Prostate gland (tissue), 2 donors: ENCODE measurements at regions not wholly inside any gene's neighbourhood (a gene's known extent, or its start where the extent isn't known, plus 50 kb on each side); places are given as distances from the start of the nearest gene placed in this dataset.

Source experiments
- CTCF ChIP-seq, 4 experiments: fragments of 200-600 bp in 2 of 4; fragments of 450-650 bp in 2 of 4; sonication (generic) in 2 of 4; IDR thresholded peaks; 1 replicate in 3 of 4; 2 replicates in 1 of 4; pipeline ENCODE4 v1.5.1; 2016 to 2019; ENCODE audit warnings: antibody characterized with exemption in 4 of 4, mild to moderate bottlenecking in 2 of 4, moderate library complexity in 2 of 4
- POLR2A ChIP-seq: fragments of 450-650 bp; IDR thresholded peaks from one replicate; pipeline ENCODE4 v1.6.1; 2016; ENCODE audit warnings: antibody characterized with exemption, mild to moderate bottlenecking
- POLR2AphosphoS5 ChIP-seq: sonication (generic); formaldehyde crosslinking; IDR thresholded peaks from one replicate; pipeline ENCODE4 v1.6.1; 2017; ENCODE audit warnings: antibody characterized with exemption

- TF ChIP-seq CTCF (IDR thresholded peaks at IDR 0.05): no peak
- TF ChIP-seq POLR2A: no peak
- no peak for TF ChIP-seq POLR2AphosphoS5
Measured at GRCh38 chr1:232273011-232273410, 356.9 kb downstream of the SIPA1L2 start.
